NT2/D1 (cell line): ENCODE measurements at regions not wholly inside any gene's neighbourhood (a gene's known extent, or its start where the extent isn't known, plus 50 kb on each side); places are given as distances from the start of the nearest gene placed in this dataset.

Source experiments
- DNase-seq: peaks from one replicate; pipeline ENCODE4 v3.0.0-alpha.2; 2011; ENCODE audit warnings: low read depth, low spot score
- H3K27me3 ChIP-seq: 2 replicates; pipeline ENCODE4 v1.6.0; 2011; ENCODE audit warnings: mild to moderate bottlenecking; ENCODE audit not compliant: insufficient read length, insufficient read depth
- H3K36me3 ChIP-seq: 2 replicates; pipeline ENCODE4 v1.6.1; 2011; ENCODE audit warnings: mild to moderate bottlenecking, low read length, mixed read lengths; ENCODE audit not compliant: insufficient read depth, insufficient read length
- H3K4me1 ChIP-seq: 2 replicates; pipeline ENCODE4 v1.5.1; 2011; ENCODE audit not compliant: insufficient read depth, insufficient read length
- H3K4me3 ChIP-seq: 2 replicates; pipeline ENCODE4 v1.5.1; 2011; ENCODE audit warnings: low read depth; ENCODE audit not compliant: insufficient read length
- H3K9ac ChIP-seq: 2 replicates; pipeline ENCODE4 v1.6.0; 2011; ENCODE audit warnings: low read depth; ENCODE audit not compliant: insufficient read length
- H3K9me3 ChIP-seq: 2 replicates; pipeline ENCODE4 v1.5.1; 2011; ENCODE audit warnings: mild to moderate bottlenecking, low read length; ENCODE audit not compliant: insufficient read depth
- SUZ12 ChIP-seq: IDR thresholded peaks from 2 replicates; pipeline ENCODE4 v1.6.1; 2011; ENCODE audit not compliant: insufficient read length, insufficient read depth; ENCODE audit errors: extremely low read depth
- YY1 ChIP-seq: IDR thresholded peaks from 2 replicates; pipeline ENCODE4 v1.6.1; 2011; ENCODE audit not compliant: insufficient read length, insufficient read depth
- ZNF274 ChIP-seq: IDR thresholded peaks from 2 replicates; pipeline ENCODE4 v1.6.1; 2011; ENCODE audit warnings: mild to moderate bottlenecking, low read depth, low read length

DNA sequence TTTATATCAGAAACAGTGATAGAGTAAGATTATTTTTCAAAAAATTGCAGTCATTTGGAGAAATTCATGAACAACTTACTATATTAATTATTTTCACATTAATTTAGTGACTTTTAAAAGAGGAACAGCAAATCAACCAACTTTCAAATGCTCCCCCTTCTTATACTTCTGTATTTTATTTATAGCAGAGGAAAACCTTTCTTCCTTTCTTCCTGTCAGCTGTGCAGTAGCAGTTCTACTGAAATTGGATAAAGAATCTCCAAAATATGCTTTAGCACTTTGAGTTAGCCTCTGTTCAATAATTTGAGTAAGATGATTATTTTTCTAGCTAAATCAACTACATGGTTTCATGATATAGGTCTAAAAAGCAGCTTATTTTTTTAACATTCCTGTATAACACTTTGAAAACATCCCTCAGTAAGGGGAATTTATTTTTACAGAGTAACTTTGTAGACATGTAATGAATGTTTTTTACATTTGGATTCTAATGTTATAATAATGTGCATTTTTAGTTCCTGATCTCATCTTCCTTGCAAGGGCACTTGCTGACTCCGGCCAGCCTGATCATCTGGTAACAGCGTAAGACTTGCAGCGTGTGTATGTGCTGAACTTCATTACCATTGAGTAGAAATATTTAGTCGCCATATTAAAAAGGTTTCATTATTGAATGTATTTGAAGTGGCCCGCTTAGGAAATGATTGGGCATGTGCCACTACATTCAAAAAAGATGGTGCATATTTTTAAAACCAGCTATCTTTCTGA lies 158.3 kb upstream of the HDAC9 start:
- Histone ChIP-seq H3K9ac (no peak overlapping the region), H3K4me3 (no peak overlapping the region), H3K27me3 (no peaks in the 10 kb centered on the region), H3K4me1 (no peaks in the 10 kb centered on the region), H3K9me3 (peaks cover 15% of the 10 kb centered on the region), H3K36me3 (no peaks in the 10 kb centered on the region)
- DNase-seq, result no peak
- TF ChIP-seq SUZ12 (no peak), YY1 (no peak), ZNF274 (no peak)

DNA sequence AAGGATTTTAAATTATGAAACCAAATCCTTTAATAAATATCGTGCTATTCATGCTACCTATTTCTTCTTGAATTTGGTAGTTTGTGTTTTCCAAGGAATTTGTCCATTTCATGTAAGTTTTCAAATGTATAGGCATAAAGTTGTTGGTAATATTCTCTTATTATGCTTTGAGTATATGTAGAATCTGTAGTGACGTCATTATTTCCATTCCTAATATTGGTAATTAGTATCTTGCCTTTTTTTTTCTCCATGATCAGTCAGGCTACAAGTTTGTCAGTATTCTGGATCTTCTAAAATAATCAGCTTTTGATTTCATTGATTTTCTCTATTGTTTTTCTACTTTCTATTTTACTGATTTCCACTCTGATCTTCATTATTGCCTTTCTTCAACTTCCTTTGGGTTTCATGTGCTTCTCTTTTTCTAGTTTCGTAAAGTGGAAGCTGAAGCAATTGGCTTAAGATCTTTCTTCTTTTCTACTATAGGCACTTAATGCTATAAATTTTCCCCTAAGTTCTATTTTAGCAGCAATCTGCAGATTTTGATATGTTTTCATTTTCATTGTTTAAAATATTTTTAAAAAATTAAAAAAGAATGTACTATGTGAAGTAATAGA lies 156.5 kb upstream of the HDAC9 start:
- TF ChIP-seq SUZ12, result no peak
- Histone ChIP-seq H3K9me3 (peaks cover 15% of the 10 kb centered on the region), H3K4me1 (no peaks in the 10 kb centered on the region), H3K36me3 (no peaks in the 10 kb centered on the region), H3K9ac (no peak overlapping the region), H3K4me3 (no peak overlapping the region), H3K27me3 (no peaks in the 10 kb centered on the region)
- DNase-seq, result no peak

DNA sequence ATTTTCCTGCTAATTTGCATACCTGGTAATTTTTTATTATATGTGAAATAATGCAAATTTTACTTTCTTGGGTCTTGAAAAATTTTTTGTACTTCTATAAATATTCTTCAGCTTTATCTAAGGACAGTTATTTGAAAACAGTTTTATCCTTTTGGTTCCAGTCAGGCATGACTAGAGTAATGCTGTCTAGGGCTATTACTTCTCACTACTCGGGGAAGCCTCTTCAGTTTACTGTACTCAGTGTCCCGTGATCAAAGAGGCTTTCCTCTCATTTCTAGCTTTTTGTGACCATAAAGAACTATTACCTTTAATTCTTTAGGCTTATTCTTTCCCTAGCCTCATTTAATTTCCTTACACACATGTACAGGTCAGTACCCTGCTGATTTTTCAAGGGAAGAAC lies 153.8 kb upstream of the HDAC9 start:
- Histone ChIP-seq H3K9ac (no peak overlapping the region), H3K4me3 (no peak overlapping the region), H3K4me1 (no peaks in the 10 kb centered on the region), H3K9me3 (peaks cover 15% of the 10 kb centered on the region), H3K36me3 (no peaks in the 10 kb centered on the region), H3K27me3 (no peaks in the 10 kb centered on the region)
- no peak for DNase-seq
- TF ChIP-seq YY1, result no peak
- no peak for TF ChIP-seq SUZ12
- TF ChIP-seq ZNF274, result no peak

DNA sequence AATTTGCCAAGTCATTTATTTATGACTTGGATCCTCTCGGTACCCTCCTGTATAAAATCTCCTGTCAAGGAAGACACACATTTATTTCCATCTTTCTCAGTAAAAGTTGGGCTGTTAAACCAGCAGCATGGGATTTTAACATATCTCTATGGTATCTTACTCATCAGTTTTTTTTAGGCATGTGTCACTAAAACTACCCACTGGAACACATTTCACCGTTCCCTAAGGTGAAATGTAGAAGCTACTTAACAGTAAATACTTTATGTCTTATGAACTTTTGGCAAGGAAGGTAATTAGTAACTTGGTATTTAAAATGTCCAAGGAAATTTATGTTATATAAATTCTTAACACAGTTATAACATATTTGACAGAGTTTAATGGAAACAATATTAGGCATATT lies 152.5 kb upstream of the HDAC9 start:
- no peak for DNase-seq
- Histone ChIP-seq H3K9me3 (peaks cover 15% of the 10 kb centered on the region), H3K9ac (no peak overlapping the region), H3K4me1 (no peaks in the 10 kb centered on the region), H3K4me3 (no peak overlapping the region), H3K36me3 (no peaks in the 10 kb centered on the region), H3K27me3 (no peaks in the 10 kb centered on the region)
- no peak for TF ChIP-seq SUZ12
- no peak for TF ChIP-seq YY1
- TF ChIP-seq ZNF274, result no peak

DNA sequence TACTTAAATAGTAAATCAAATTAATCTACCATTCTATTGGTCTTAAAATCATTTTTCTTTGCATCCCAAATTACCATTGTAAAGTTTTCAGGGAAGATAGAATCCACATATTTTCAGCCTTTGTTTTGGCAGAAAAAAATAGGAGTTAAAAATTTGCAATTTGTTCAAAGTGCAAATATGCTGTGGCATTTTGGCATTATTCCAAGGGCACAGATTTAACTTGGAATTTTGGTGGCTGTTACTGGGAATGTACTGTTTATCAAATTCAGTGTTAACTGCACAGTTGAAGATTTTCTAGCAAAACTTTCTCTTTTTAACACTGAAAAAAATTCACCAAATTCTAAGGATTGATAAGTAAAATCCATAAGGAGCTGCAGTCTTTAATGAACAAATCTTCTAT lies 151.0 kb upstream of the HDAC9 start:
- no peaks in the 10 kb centered on the region for H3K36me3 ChIP-seq
- no peaks in the 10 kb centered on the region for H3K27me3 ChIP-seq
- peaks cover 15% of the 10 kb centered on the region for H3K9me3 ChIP-seq
- no peak for DNase-seq
- TF ChIP-seq ZNF274, result no peak
- no peak for TF ChIP-seq SUZ12
- no peak for TF ChIP-seq YY1
- no peak overlapping the region for H3K9ac ChIP-seq
- H3K4me1 ChIP-seq, result no peaks in the 10 kb centered on the region
- no peak overlapping the region for H3K4me3 ChIP-seq

DNA sequence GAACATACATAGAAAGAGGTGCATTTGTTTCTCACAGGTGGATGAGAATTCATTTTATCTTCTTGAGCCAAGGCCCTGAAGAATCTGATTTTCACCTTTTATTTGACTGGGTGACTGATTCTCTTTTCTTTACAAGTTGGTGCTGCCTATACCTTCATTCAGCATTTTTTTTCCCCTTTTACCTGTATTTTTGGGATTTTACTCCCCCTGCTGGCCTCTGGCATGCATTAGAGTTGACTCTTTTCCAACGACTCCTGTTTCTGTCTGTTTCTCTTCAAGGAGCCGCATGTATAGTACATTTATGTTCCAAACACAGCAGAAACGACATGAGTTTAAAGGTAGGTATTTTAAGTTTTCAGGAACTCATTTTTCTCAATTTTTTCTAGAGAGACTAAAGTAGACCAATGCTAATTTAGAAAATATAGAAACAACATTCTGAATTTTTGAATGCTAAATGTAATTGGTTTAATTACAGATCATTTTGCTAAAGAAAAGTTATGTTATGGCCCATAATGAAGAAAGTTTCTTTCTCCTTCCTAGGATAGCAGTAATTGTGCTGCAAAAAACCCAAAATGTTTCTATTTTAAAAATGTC lies 149.8 kb upstream of the HDAC9 start:
- H3K36me3 ChIP-seq, result no peaks in the 10 kb centered on the region
- peaks cover 10% of the 10 kb centered on the region for H3K9me3 ChIP-seq
- no peak overlapping the region for H3K4me3 ChIP-seq
- no peak overlapping the region for H3K9ac ChIP-seq
- no peaks in the 10 kb centered on the region for H3K27me3 ChIP-seq
- TF ChIP-seq YY1, result no peak
- no peak for TF ChIP-seq ZNF274
- TF ChIP-seq SUZ12, result no peak
- peak; percentile 66 for DNase-seq
- H3K4me1 ChIP-seq, result no peaks in the 10 kb centered on the region

DNA sequence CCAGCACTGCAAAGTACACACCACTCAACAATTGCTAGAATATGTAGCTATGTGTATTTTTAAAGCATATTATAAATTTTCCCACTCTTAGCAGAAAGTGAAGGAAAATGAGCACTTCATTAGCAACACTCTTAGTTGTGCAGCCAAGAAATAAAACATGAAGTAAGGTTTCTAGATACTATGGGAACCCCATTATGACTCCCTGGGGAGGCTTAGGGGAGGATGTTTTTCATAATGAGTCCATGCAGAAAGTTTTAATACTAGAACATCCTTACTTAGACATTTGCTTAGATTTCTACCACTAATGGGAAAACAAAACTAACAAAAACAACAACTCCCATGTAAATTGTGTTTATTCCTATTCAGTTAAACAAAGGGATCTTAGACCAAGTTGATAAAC lies 148.4 kb upstream of the HDAC9 start:
- DNase-seq, result no peak
- TF ChIP-seq SUZ12, result no peak
- no peak for TF ChIP-seq YY1
- TF ChIP-seq ZNF274, result no peak
- Histone ChIP-seq H3K9ac (no peak overlapping the region), H3K27me3 (no peaks in the 10 kb centered on the region), H3K4me1 (no peaks in the 10 kb centered on the region), H3K4me3 (no peak overlapping the region), H3K9me3 (no peaks in the 10 kb centered on the region), H3K36me3 (no peaks in the 10 kb centered on the region)
